Lower leg skin (tissue), 4 donors: ENCODE measurements at regions not wholly inside any gene's neighbourhood (a gene's known extent, or its start where the extent isn't known, plus 50 kb on each side); places are given as distances from the start of the nearest gene placed in this dataset.

Experiments
- DNase-seq, 2 donors: peaks; one replicate each; pipeline ENCODE4 v3.0.0-alpha.2; 2019; ENCODE audit warnings: low spot score in 2 of 2
- H3K4me3 ChIP-seq: fragments of 200-600 bp; sonication (generic); 2 replicates; pipeline ENCODE4 v1.5.1; 2017; ENCODE audit warnings: mild to moderate bottlenecking, low read depth; ENCODE audit not compliant: poor library complexity, severe bottlenecking
- CTCF ChIP-seq, 3 donors: fragments of 450-650 bp; IDR thresholded peaks; one replicate each; pipeline ENCODE4 v1.5.1; 2016; ENCODE audit warnings: antibody characterized with exemption in 3 of 3, mild to moderate bottlenecking in 3 of 3, moderate library complexity in 2 of 3
- POLR2A ChIP-seq, 2 donors: fragments of 450-650 bp; IDR thresholded peaks; one replicate each; pipeline ENCODE4 v1.6.1; 2016 to 2017; ENCODE audit warnings: antibody characterized with exemption in 2 of 2, mild to moderate bottlenecking in 1 of 2, moderate library complexity in 1 of 2
- WGBS, 2 donors: methylation state at CpG; one replicate each; pipeline ENCODE4 v1.1.5; 2018; 5-methylcytosine and 5-hydroxymethylcytosine counted together
- intact Hi-C: fragments of 100-400 bp; cut with DNase I; formaldehyde crosslinking; loops from one replicate; pipeline ENCODE4 v1.15.0; 2023; ENCODE audit warnings: low total_unique reads

- H3K4me3 ChIP-seq = no peak overlapping the region
- TF ChIP-seq CTCF (IDR thresholded peaks at IDR 0.05) (no peak), POLR2A (IDR thresholded peaks at IDR 0.05) (no peak)
- DNase-seq = no peak
- WGBS, 2 donors = 47 to 52% methylated on average over 2 of the region's 2 CpGs
- intact Hi-C loops = no loop called here
Observed at GRCh38 chr13:89726690-89727435, 1620.6 kb upstream of the MIR17HG start.

GRCh38 chr13:89733829-89734228, 1613.7 kb upstream of the MIR17HG start:
- H3K4me3 ChIP-seq = no peak overlapping the region
- TF ChIP-seq POLR2A (IDR thresholded peaks at IDR 0.05) (no peak), CTCF (IDR thresholded peaks at IDR 0.05) (no peak)
- WGBS, 2 donors = 61 to 64% methylated on average over 5 of the region's 5 CpGs
- intact Hi-C loops = no loop called here
- DNase-seq = no peak

GRCh38 chr13:89737051-89737450, 1610.4 kb upstream of the MIR17HG start:
- intact Hi-C loops = no loop called here
- 81 to 84% methylated on average over 2 of the region's 2 CpGs for WGBS, 2 donors
- TF ChIP-seq POLR2A (IDR thresholded peaks at IDR 0.05) (no peak), CTCF (IDR thresholded peaks at IDR 0.05) (no peak)
- DNase-seq = no peak
- no peak overlapping the region for H3K4me3 ChIP-seq

- intact Hi-C loops = no loop called here
- DNase-seq = no peak
- 83 to 90% methylated on average over 3 of the region's 3 CpGs for WGBS, 2 donors
- H3K4me3 ChIP-seq = no peak overlapping the region
- TF ChIP-seq CTCF (IDR thresholded peaks at IDR 0.05) (no peak), POLR2A (IDR thresholded peaks at IDR 0.05) (no peak)
Observed at GRCh38 chr13:89738072-89738471, 1609.4 kb upstream of the MIR17HG start.

GRCh38 chr13:89740994-89741685, 1606.3 kb upstream of the MIR17HG start:
- intact Hi-C loops = no loop called here
- DNase-seq = peak in 1 of 2 donors; percentile 49
- TF ChIP-seq CTCF (IDR thresholded peaks at IDR 0.05) (no peak), POLR2A (IDR thresholded peaks at IDR 0.05) (no peak)
- H3K4me3 ChIP-seq = no peak overlapping the region
- 76 to 83% methylated on average over 11 to 15 of the region's 15 CpGs for WGBS, 2 donors
